ENCODE measurements at regions not wholly inside any gene's neighbourhood (a gene's known extent, or its start where the extent isn't known, plus 50 kb on each side); places are given as distances from the start of the nearest gene placed in this dataset.

- H3K27ac ChIP-seq (ENCODE audit: insufficient read depth, low read depth, low read length), result no peak overlapping the region
- H3K9ac ChIP-seq (replicated peaks; ENCODE audit: extremely low read depth, insufficient read depth, low read length), result no peak overlapping the region
- no peak overlapping the region for H2AFZ ChIP-seq (ENCODE audit: low read depth, low read length)
- no peak overlapping the region for H3K4me3 ChIP-seq (replicated peaks in 1 of 3; ENCODE audit: insufficient read depth in 1 of 3, low read depth in 1 of 3, low read length in 3 of 3)
- POLR2A ChIA-PET, result no interaction called here
- no peak for DNase-seq (ENCODE audit: low read depth, low spot score)
- H4K20me1 ChIP-seq (replicated peaks; ENCODE audit: control insufficient read depth, extremely low read depth, insufficient read depth, low read length), result no peaks in the 10 kb centered on the region
- peaks cover 4% of the 10 kb centered on the region for H3K9me3 ChIP-seq (replicated peaks; ENCODE audit: control insufficient read depth, insufficient read depth, low read length)
- FAIRE-seq, result no peak
- no peaks in the 10 kb centered on the region for H3K27me3 ChIP-seq (ENCODE audit: control insufficient read depth in 2 of 2, insufficient read depth in 2 of 2, low read length in 2 of 2)
- no peak overlapping the region for H3K4me2 ChIP-seq (ENCODE audit: insufficient read depth, low read length)
- BruUV-seq (replicated peaks), result no TSS peak
- no peaks in the 10 kb centered on the region for H3K4me1 ChIP-seq (ENCODE audit: control insufficient read depth, extremely low read depth, insufficient read depth, low read length)
- TF ChIP-seq JUN (IDR thresholded peaks at IDR 0.05; ENCODE audit: borderline replicate concordance, insufficient read depth, insufficient read length, low read depth) (no peak), MAX (IDR thresholded peaks at IDR 0.05; ENCODE audit: insufficient read depth, insufficient read length) (no peak), GATA2 (IDR thresholded peaks at IDR 0.05; ENCODE audit: insufficient read depth, insufficient read length, low read depth, low read length) (no peak), POLR2AphosphoS5 (IDR thresholded peaks at IDR 0.05; ENCODE audit: insufficient read depth, low read depth, low read length) (no peak), CTCF (IDR thresholded peaks at IDR 0.05; ENCODE audit: extremely low read depth in 1 of 2, insufficient read depth in 1 of 2, low read depth in 1 of 2, low read length in 2 of 2) (no peak), MYC (IDR thresholded peaks at IDR 0.05; ENCODE audit: low read depth, low read length) (no peak), POLR2A (IDR thresholded peaks at IDR 0.05; ENCODE audit: low read depth, low read length) (no peak), EZH2 (IDR thresholded peaks at IDR 0.05; ENCODE audit: borderline replicate concordance, low read depth, low read length, severe bottlenecking) (no peak), FOS (IDR thresholded peaks at IDR 0.05; ENCODE audit: borderline replicate concordance, insufficient read depth, low read length) (no peak)
- H3K9me1 ChIP-seq (replicated peaks; ENCODE audit: control insufficient read depth, extremely low read depth, insufficient read depth, low read length), result no peaks in the 10 kb centered on the region
- no peaks in the 10 kb centered on the region for H3K79me2 ChIP-seq (ENCODE audit: control insufficient read depth, insufficient read depth, low read length)
- CTCF ChIA-PET, result no interaction called here
- dilution Hi-C loops (cut with MboI; ENCODE audit: extremely low pct_ligation_motif_present, low sequenced_read_pairs), result no loop called here
- intact Hi-C loops (cut with micrococcal nuclease), result no loop called here
- H3K36me3 ChIP-seq (ENCODE audit: control insufficient read depth in 2 of 2, extremely low read depth in 1 of 2, insufficient read depth in 2 of 2, low read length in 2 of 2), result no peaks in the 10 kb centered on the region
Observed at GRCh38 chr5:2110137-2110933, 227.6 kb upstream of the IRX4 start.

All from endothelial cell of umbilical vein (primary cell).